SIG-M5 (cell line): ENCODE measurements at regions not wholly inside any gene's neighbourhood (a gene's known extent, or its start where the extent isn't known, plus 50 kb on each side); places are given as distances from the start of the nearest gene placed in this dataset.
"Not testable (repeated sequence)": the region's sequence is repeated elsewhere in the genome, so short reads cannot be mapped to it uniquely, and the experiment has no call there.

Experiments used
- DNase-seq: peaks from one replicate; lab custom pipeline; 2025; lab: John Stamatoyannopoulos, UW

- no peak for DNase-seq
Observed at GRCh38 chr5:63894690-63895089, 67.6 kb downstream of the HTR1A start.

GRCh38 chr5:63878788-63879187 is 83.5 kb downstream of the HTR1A start:
- DNase-seq = no peak

- DNase-seq = no peak
Observed at GRCh38 chr5:63877961-63878360, 84.3 kb downstream of the HTR1A start.

GRCh38 chr5:63860379-63860778 is 101.9 kb downstream of the HTR1A start:
- DNase-seq = no peak

GRCh38 chr5:63854076-63854475 is 108.2 kb downstream of the HTR1A start:
- DNase-seq = no peak

- DNase-seq = no peak
Observed at GRCh38 chr5:63843190-63843589, 119.1 kb downstream of the HTR1A start.

- no peak for DNase-seq
Observed at GRCh38 chr5:63837437-63837836, 124.8 kb downstream of the HTR1A start.

GRCh38 chr5:63831381-63831780 is 130.9 kb downstream of the HTR1A start:
- no peak for DNase-seq

- no peak for DNase-seq
Observed at GRCh38 chr5:63825984-63826383, 136.3 kb downstream of the HTR1A start.

- DNase-seq = no peak
Observed at GRCh38 chr5:63823583-63823982, 138.7 kb downstream of the HTR1A start.

GRCh38 chr5:63822614-63823013 is 139.6 kb downstream of the HTR1A start:
- DNase-seq = no peak

GRCh38 chr5:63820577-63820976 is 141.7 kb downstream of the HTR1A start:
- DNase-seq = no peak

GRCh38 chr5:63812693-63813092 is 149.6 kb downstream of the HTR1A start:
- DNase-seq = no peak

- no peak for DNase-seq
Observed at GRCh38 chr5:63811961-63812360, 150.3 kb downstream of the HTR1A start.

GRCh38 chr5:63811286-63811685 is 151.0 kb downstream of the HTR1A start:
- DNase-seq = no peak

GRCh38 chr5:63805151-63805550 is 157.1 kb downstream of the HTR1A start:
- DNase-seq = no peak

GRCh38 chr5:63803165-63803564 is 159.1 kb downstream of the HTR1A start:
- no peak for DNase-seq

- DNase-seq = no peak
Observed at GRCh38 chr5:63794979-63795378, 167.3 kb downstream of the HTR1A start.

GRCh38 chr5:63794296-63794695 is 167.9 kb downstream of the HTR1A start:
- no peak for DNase-seq

GRCh38 chr5:63774939-63775338 is 187.3 kb downstream of the HTR1A start:
- no peak for DNase-seq

GRCh38 chr5:63768221-63768620 is 194.0 kb downstream of the HTR1A start:
- no peak for DNase-seq

GRCh38 chr5:63760965-63761364 is 201.3 kb downstream of the HTR1A start:
- no peak for DNase-seq

GRCh38 chr5:63743096-63743798 is 219.0 kb downstream of the HTR1A start:
- no peak for DNase-seq

- not testable (repeated sequence) for DNase-seq
Observed at GRCh38 chr5:63732880-63733279, 229.4 kb downstream of the HTR1A start.
